GM13976 (cell line): ENCODE measurements at regions not wholly inside any gene's neighbourhood (a gene's known extent, or its start where the extent isn't known, plus 50 kb on each side); places are given as distances from the start of the nearest gene placed in this dataset.

ENCODE experiments used
- DNase-seq: peaks from one replicate; pipeline ENCODE4 v3.0.0; 2012; ENCODE audit warnings: low spot score
- CTCF ChIP-seq: IDR thresholded peaks from 2 replicates; pipeline ENCODE4 v1.5.1; 2012; ENCODE audit warnings: borderline replicate concordance, mild to moderate bottlenecking; ENCODE audit not compliant: insufficient read depth; ENCODE audit errors: extremely low read depth, missing control alignments, control extremely low read depth
- in situ Hi-C: fragments of 300-500 bp; cut with MboI; formaldehyde crosslinking; loops from one replicate; pipeline ENCODE4 v1.12.0; 2022; ENCODE audit warnings: low sequenced_read_pairs, mixed read lengths, inconsistent platforms; ENCODE audit not compliant: unreplicated experiment

DNA sequence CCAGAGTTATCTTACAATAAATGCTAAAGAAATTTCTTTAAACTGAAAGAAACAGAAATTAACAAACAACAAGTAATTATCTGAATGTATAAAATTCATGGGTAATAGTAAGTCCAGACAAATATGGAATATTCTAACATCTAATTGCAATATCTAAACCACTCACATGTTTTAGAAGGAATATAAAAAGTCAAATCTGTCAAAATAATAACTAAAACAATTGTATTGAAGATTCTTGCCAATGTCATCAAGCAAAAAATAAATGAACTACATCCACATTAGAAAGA is 942.9 kb upstream of the PCDH20 start:
- no peak for TF ChIP-seq CTCF
- in situ Hi-C loops: loop anchor here (25.0 kb wide), 1 partner anchor 246 kb away; no protein-coding TSS in a partner anchor

DNA sequence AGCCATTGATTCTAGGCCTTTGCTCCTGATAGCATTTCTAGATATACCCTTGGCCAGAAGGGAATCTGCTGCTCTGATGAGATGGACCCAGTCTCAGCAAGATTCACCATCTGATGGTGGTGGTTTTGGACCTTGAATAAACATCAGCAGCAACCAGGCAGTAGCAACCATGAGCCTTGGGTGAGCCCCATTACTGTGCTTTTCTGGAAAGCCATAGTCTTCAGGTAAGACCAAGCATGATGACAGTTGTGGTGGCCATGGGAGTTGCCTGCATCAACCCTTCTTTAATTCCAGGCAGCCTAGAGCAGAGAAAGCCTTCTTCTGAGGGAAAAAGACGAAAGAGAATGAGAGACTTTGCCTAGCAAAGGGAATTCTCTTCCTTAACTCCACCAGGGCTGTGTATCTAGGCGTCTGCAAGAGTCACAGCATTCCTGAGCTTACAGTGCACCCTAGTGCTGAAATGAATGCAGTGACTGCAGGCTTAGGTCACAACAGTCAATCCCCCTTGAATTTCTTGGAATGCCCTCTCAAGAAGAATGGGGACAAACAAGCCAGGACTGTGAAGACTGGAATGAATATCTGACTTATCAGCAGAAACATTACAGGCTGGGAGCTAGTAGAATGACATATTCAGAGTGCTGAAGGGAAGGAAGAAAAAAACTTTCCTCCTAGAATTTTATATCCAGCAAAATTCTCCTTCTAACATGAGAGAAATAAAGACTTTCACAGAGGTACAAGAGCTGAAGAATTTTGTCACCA is 942.4 kb upstream of the PCDH20 start:
- in situ Hi-C loops: loop anchor here (25.0 kb wide), 1 partner anchor 246 kb away; no protein-coding TSS in a partner anchor
- DNase-seq: peak; percentile 10
- TF ChIP-seq CTCF: peak; percentile 49

More for the DNA sequence above, 942.9 kb upstream of the PCDH20 start:
- DNase-seq: no peak

GRCh38 chr13:62356977-62357376 is 941.3 kb upstream of the PCDH20 start:
- in situ Hi-C loops: loop anchor here (25.0 kb wide), 1 partner anchor 245 kb away; no protein-coding TSS in a partner anchor
- no peak for TF ChIP-seq CTCF
- DNase-seq: no peak

GRCh38 chr13:62337109-62337880 is 921.6 kb upstream of the PCDH20 start:
- in situ Hi-C loops: no loop called here
- no peak for TF ChIP-seq CTCF
- DNase-seq: no peak

- DNase-seq: no peak
- no peak for TF ChIP-seq CTCF
- in situ Hi-C loops: no loop called here
Observed at GRCh38 chr13:62336507-62336906, 920.9 kb upstream of the PCDH20 start.

DNA sequence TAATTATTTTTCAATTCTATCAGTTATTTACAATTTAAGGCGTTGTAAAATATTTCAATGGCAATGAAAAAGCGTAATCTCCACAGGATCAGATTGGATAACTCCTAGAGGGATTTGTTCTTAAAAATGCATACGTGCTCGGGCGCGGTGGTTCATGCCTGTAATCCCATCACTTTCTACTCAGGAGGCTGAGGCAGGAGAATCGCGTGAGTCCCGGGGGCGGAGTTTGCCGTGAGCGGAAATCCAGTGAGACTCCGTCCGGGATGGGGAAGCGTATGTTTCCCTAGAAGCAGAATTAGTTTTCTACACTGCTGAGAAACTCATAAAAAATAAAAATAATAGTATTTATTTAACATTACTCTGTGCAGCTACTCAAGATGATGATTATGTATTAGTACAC is 917.8 kb upstream of the PCDH20 start:
- in situ Hi-C loops: no loop called here
- TF ChIP-seq CTCF: no peak
- no peak for DNase-seq
